ENCODE measurements at regions not wholly inside any gene's neighbourhood (a gene's known extent, or its start where the extent isn't known, plus 50 kb on each side); places are given as distances from the start of the nearest gene placed in this dataset.

- no peak for DNase-seq
Observed at GRCh38 chr1:221643404-221644144, 98.3 kb downstream of the DUSP10 start.

GRCh38 chr1:221644145-221644448 is 97.8 kb downstream of the DUSP10 start:
- DNase-seq = no peak

- DNase-seq = no peak
Observed at GRCh38 chr1:221644663-221645258, 97.1 kb downstream of the DUSP10 start.

- DNase-seq = no peak
Observed at GRCh38 chr1:221648201-221648600, 93.7 kb downstream of the DUSP10 start.
